Keratinocyte (primary cell): ENCODE measurements at regions not wholly inside any gene's neighbourhood (a gene's known extent, or its start where the extent isn't known, plus 50 kb on each side); places are given as distances from the start of the nearest gene placed in this dataset.
"Not testable (repeated sequence)": the region's sequence is repeated elsewhere in the genome, so short reads cannot be mapped to it uniquely, and the experiment has no call there.

Source experiments
- CTCF ChIP-seq, 3 experiments: IDR thresholded peaks in 1 of 3; conservative IDR thresholded peaks in 1 of 3; optimal IDR thresholded peaks in 1 of 3; 2 replicates in 2 of 3; 3 replicates in 1 of 3; pipeline versions ENCODE3 to v1.5.1; 2011; ENCODE audit warnings: low read length in 3 of 3, mild to moderate bottlenecking in 3 of 3, moderate library complexity in 2 of 3, control low read depth in 1 of 3, inconsistent platforms in 1 of 3; ENCODE audit not compliant: insufficient read depth in 2 of 3; ENCODE audit errors: extremely low read depth in 1 of 3
- EZH2 ChIP-seq: IDR thresholded peaks from one replicate; pipeline ENCODE4 v1.6.1; 2012; ENCODE audit warnings: inconsistent platforms, mild to moderate bottlenecking, low read length, moderate library complexity

- TF ChIP-seq CTCF (optimal IDR thresholded peaks at IDR 0.05 in 1 of 3, IDR thresholded peaks at IDR 0.05 in 1 of 3, conservative IDR thresholded peaks at IDR 0.05 in 1 of 3; ENCODE audit: extremely low read depth in 1 of 3, insufficient read depth in 2 of 3, low read length in 3 of 3); EZH2: not testable (repeated sequence)
Measured at GRCh38 chr12:3429523-3429922, 61.5 kb upstream of the PRMT8 start.
